Activated CD8-positive, alpha-beta memory T cell treated with anti-CD3 and anti-CD28 coated beads, Interleukin-2, amount 10 ng/mL, durations not matched to agents 7 days and 5 days (primary cell): ENCODE measurements at regions not wholly inside any gene's neighbourhood (a gene's known extent, or its start where the extent isn't known, plus 50 kb on each side); places are given as distances from the start of the nearest gene placed in this dataset.

Experiments used
- ATAC-seq: fragments of 150-1000 bp; cut with Tn5 transposase; one replicate; pipeline ENCODE4 v1.10.0; 2021; ENCODE audit warnings: moderate library complexity
- CTCF ChIA-PET: fragments of 350-600 bp; sonication (Branson Sonifier 250); formaldehyde crosslinking; loops from one replicate; lab custom pipeline; 2021; ENCODE audit warnings: antibody characterized with exemption; lab: Charles Lee
- DNase-seq: peaks from one replicate; pipeline ENCODE4 v3.0.0-alpha.2; 2020
- H3K27ac Mint-ChIP-seq: one replicate; pipeline ENCODE4 v1.8.0; 2021; ENCODE audit warnings: mild to moderate bottlenecking, mixed read lengths
- H3K27me3 Mint-ChIP-seq: one replicate; pipeline ENCODE4 v1.8.0; 2021; ENCODE audit warnings: mixed read lengths
- H3K36me3 Mint-ChIP-seq: one replicate; pipeline ENCODE4 v1.8.0; 2021; ENCODE audit warnings: mild to moderate bottlenecking, mixed read lengths
- H3K4me1 Mint-ChIP-seq: one replicate; pipeline ENCODE4 v1.8.0; 2021; ENCODE audit warnings: mixed read lengths
- H3K4me3 Mint-ChIP-seq: one replicate; pipeline ENCODE4 v1.8.0; 2021; ENCODE audit warnings: mild to moderate bottlenecking, moderate library complexity, mixed read lengths
- H3K9me3 Mint-ChIP-seq: one replicate; pipeline ENCODE4 v1.8.0; 2022; ENCODE audit warnings: low read depth, mixed read lengths

GRCh38 chr13:33999811-34000605 is 182.1 kb downstream of the RFC3 start:
- CTCF ChIA-PET, result no interaction called here

DNA sequence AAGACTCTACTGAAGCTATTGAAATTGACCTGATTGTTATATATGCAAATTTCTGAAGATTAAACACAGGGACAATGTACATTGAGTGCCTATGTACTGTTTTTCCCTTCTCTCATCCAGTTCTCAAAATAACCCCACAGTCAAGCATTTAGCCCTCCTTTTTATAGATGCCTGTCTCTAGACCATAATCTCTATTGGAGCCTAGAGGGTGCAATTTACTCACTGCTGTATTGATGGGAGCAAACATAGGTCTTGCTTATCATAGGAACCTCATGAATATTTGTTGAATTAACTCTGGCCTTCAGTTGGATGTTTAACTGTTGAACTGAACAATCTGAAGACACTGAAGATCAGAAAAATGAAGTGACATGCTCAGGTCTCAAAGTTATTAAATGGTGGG is 183.0 kb downstream of the RFC3 start:
- DNase-seq (no peak), ATAC-seq (no peak)
- Mint-ChIP-seq H3K27ac (no peak overlapping the region), H3K4me1 (no peaks in the 10 kb centered on the region), H3K27me3 (no peaks in the 10 kb centered on the region), H3K36me3 (no peaks in the 10 kb centered on the region), H3K9me3 (no peaks in the 10 kb centered on the region), H3K4me3 (no peak overlapping the region)
- CTCF ChIA-PET, result no interaction called here

More at GRCh38 chr13:33999811-34000605, 182.1 kb downstream of the RFC3 start:
- H3K27me3 Mint-ChIP-seq, result no peaks in the 10 kb centered on the region
- H3K4me3 Mint-ChIP-seq, result no peak overlapping the region
- no peaks in the 10 kb centered on the region for H3K36me3 Mint-ChIP-seq
- no peak overlapping the region for H3K27ac Mint-ChIP-seq
- ATAC-seq, result no peak
- no peaks in the 10 kb centered on the region for H3K9me3 Mint-ChIP-seq
- DNase-seq, result no peak
- no peaks in the 10 kb centered on the region for H3K4me1 Mint-ChIP-seq

- no peaks in the 10 kb centered on the region for H3K9me3 Mint-ChIP-seq
- H3K4me3 Mint-ChIP-seq, result no peak overlapping the region
- CTCF ChIA-PET, result no interaction called here
- ATAC-seq, result no peak
- no peaks in the 10 kb centered on the region for H3K27me3 Mint-ChIP-seq
- H3K27ac Mint-ChIP-seq, result no peak overlapping the region
- no peaks in the 10 kb centered on the region for H3K4me1 Mint-ChIP-seq
- no peaks in the 10 kb centered on the region for H3K36me3 Mint-ChIP-seq
- no peak for DNase-seq
These were observed 183.4 kb downstream of the RFC3 start for GRCh38 chr13:34001389-34001788.

DNA sequence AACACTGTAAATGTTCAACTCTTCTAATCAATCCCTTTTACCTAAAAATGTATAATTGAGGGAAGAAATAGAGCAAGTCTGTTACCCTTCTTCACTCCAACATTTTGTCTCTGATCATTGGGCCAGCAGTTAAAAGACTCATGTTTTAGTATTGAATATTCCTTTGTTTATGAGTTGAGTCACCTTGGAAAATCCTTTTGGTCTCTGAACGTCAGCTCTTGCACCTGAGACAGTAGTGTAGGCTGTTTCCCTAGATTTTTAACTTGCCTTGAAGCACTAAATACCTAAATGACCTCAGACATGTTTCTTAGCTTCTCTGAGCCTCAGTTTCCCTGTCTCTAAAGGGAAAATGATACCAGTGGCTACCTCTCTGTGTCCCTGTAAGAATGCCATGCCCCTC is 184.2 kb downstream of the RFC3 start:
- no peak overlapping the region for H3K27ac Mint-ChIP-seq
- H3K4me3 Mint-ChIP-seq, result no peak overlapping the region
- CTCF ChIA-PET, result no interaction called here
- no peaks in the 10 kb centered on the region for H3K27me3 Mint-ChIP-seq
- H3K4me1 Mint-ChIP-seq, result no peaks in the 10 kb centered on the region
- H3K9me3 Mint-ChIP-seq, result no peaks in the 10 kb centered on the region
- no peaks in the 10 kb centered on the region for H3K36me3 Mint-ChIP-seq
- ATAC-seq, result no peak
- no peak for DNase-seq

DNA sequence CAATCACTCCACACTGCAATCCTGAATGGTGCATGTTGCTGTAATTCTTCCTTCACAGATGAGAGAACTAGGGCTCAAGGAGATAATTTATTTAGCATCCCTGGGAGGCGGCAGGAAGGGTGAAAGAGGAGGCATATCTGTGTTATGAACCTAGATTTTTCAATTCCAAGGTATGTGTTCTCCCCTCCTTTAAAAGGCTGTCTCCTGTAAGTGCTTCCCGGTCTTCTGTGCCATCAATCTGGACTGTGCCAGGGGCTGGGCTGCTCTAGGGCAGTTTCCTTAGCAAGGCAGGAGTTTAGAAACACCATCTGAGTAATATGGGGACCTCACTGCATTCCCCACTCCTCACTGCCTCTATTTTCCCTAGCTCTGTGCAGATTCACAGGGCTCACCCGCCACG is 185.0 kb downstream of the RFC3 start:
- Mint-ChIP-seq H3K4me3 (no peak overlapping the region), H3K9me3 (no peaks in the 10 kb centered on the region), H3K27ac (no peak overlapping the region)

GRCh38 chr13:34003656-34004055 is 185.7 kb downstream of the RFC3 start:
- H3K4me1 Mint-ChIP-seq, result no peaks in the 10 kb centered on the region
- CTCF ChIA-PET, result no interaction called here
- no peak for DNase-seq
- H3K4me3 Mint-ChIP-seq, result no peak overlapping the region
- no peaks in the 10 kb centered on the region for H3K27me3 Mint-ChIP-seq
- H3K27ac Mint-ChIP-seq, result no peak overlapping the region
- H3K9me3 Mint-ChIP-seq, result no peaks in the 10 kb centered on the region
- no peaks in the 10 kb centered on the region for H3K36me3 Mint-ChIP-seq
- no peak for ATAC-seq

More for the DNA sequence above, 185.0 kb downstream of the RFC3 start:
- CTCF ChIA-PET, result no interaction called here
- H3K36me3 Mint-ChIP-seq, result no peaks in the 10 kb centered on the region
- no peak for DNase-seq
- H3K4me1 Mint-ChIP-seq, result no peaks in the 10 kb centered on the region
- no peaks in the 10 kb centered on the region for H3K27me3 Mint-ChIP-seq
- ATAC-seq, result no peak

DNA sequence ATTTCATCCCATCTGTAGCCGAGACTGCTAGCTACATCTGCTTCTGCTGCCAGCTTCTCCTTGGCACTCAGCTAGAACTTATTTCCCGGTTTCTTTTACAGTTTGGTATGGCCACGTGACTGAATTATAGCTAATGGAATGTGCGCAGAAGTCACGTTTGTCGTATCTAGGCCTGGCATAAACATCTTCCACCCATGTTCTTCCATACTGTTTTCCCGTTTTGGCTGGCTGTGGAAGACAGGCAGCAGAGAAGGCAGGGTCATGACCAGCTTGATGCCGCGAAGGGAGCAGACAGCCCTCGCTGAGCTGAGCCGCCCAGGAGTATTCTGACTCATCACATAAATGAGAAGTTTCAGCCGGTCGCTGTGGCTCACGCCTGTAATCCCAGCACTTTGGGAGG is 186.7 kb downstream of the RFC3 start:
- H3K27ac Mint-ChIP-seq, result no peak overlapping the region
- H3K4me3 Mint-ChIP-seq, result no peak overlapping the region
- no peak for ATAC-seq
- CTCF ChIA-PET, result no interaction called here
- H3K9me3 Mint-ChIP-seq, result no peaks in the 10 kb centered on the region
- no peaks in the 10 kb centered on the region for H3K36me3 Mint-ChIP-seq
- no peaks in the 10 kb centered on the region for H3K4me1 Mint-ChIP-seq
- H3K27me3 Mint-ChIP-seq, result no peaks in the 10 kb centered on the region
- no peak for DNase-seq

GRCh38 chr13:34006011-34006410 is 188.1 kb downstream of the RFC3 start:
- no peak overlapping the region for H3K4me3 Mint-ChIP-seq
- H3K4me1 Mint-ChIP-seq, result no peaks in the 10 kb centered on the region
- no peak overlapping the region for H3K27ac Mint-ChIP-seq
- no peaks in the 10 kb centered on the region for H3K9me3 Mint-ChIP-seq
- no peaks in the 10 kb centered on the region for H3K27me3 Mint-ChIP-seq
- CTCF ChIA-PET, result no interaction called here
- H3K36me3 Mint-ChIP-seq, result no peaks in the 10 kb centered on the region
- DNase-seq (no peak), ATAC-seq (no peak)

DNA sequence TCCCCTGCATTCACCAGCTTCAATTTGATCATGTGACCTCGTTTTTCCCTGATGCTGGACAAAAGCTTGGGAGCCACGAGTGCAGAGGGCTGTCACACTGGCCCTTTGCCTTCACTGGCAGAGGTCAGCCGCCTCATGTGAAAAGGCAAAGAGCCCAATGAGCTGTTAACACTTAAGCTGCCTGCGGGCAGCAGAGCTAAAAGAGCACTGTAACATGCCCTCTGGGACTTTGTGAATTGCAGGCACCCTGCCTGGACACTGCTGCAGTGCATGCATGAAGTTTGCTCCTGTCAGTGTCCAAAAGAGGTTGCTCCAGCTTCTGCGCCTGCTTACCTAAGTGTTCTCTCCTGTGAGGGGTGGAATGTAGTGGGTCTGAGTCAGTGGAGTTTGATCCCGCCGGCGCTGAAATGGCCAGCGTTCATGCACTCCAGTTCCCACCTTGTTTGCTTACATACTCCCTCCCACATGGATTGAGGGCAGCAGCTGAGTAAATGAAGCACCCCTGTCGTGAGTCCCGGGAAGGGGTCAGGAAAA is 193.7 kb downstream of the RFC3 start:
- no peaks in the 10 kb centered on the region for H3K36me3 Mint-ChIP-seq
- CTCF ChIA-PET, result no interaction called here
- no peaks in the 10 kb centered on the region for H3K4me1 Mint-ChIP-seq
- peaks cover 6% of the 10 kb centered on the region for H3K27me3 Mint-ChIP-seq
- DNase-seq (no peak), ATAC-seq (no peak)
- no peak overlapping the region for H3K27ac Mint-ChIP-seq
- no peaks in the 10 kb centered on the region for H3K9me3 Mint-ChIP-seq
- H3K4me3 Mint-ChIP-seq, result no peak overlapping the region

- Mint-ChIP-seq H3K27ac (no peak overlapping the region), H3K4me3 (no peak overlapping the region), H3K27me3 (peaks cover 6% of the 10 kb centered on the region), H3K36me3 (no peaks in the 10 kb centered on the region), H3K9me3 (no peaks in the 10 kb centered on the region), H3K4me1 (no peaks in the 10 kb centered on the region)
- CTCF ChIA-PET, result no interaction called here
- DNase-seq (no peak), ATAC-seq (no peak)
These were observed 194.4 kb downstream of the RFC3 start for GRCh38 chr13:34012382-34012781.

GRCh38 chr13:34013061-34013460 is 195.1 kb downstream of the RFC3 start:
- ATAC-seq (no peak), DNase-seq (no peak)
- Mint-ChIP-seq H3K4me1 (no peaks in the 10 kb centered on the region), H3K4me3 (no peak overlapping the region), H3K9me3 (no peaks in the 10 kb centered on the region), H3K27ac (no peak overlapping the region), H3K27me3 (peaks cover 6% of the 10 kb centered on the region), H3K36me3 (no peaks in the 10 kb centered on the region)
- CTCF ChIA-PET, result no interaction called here

DNA sequence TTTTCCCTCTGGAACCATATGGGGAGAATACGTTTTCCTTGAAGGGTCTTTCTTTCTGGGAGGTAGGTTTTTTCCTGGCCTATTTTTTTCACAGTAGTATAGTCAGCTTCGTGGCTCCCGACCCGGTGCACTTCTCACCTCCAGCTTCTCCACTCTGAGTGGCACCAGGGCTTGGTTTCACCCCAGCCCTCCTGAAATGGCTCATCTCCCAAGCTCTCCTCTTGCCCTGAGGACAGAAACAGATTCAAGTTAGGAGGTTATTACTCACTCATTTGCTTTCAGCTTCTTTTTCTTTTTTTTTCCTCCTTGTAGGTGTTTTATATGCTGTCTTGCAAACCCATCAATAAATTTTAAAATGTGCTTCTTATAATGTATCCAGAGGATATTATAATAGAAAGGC is 199.3 kb downstream of the RFC3 start:
- no peak for DNase-seq
- Mint-ChIP-seq H3K9me3 (peaks cover 5% of the 10 kb centered on the region), H3K27ac (no peak overlapping the region), H3K27me3 (peaks cover 10% of the 10 kb centered on the region), H3K36me3 (no peaks in the 10 kb centered on the region), H3K4me1 (no peaks in the 10 kb centered on the region), H3K4me3 (no peak overlapping the region)
- CTCF ChIA-PET, result no interaction called here
- no peak for ATAC-seq

- H3K4me1 Mint-ChIP-seq, result no peaks in the 10 kb centered on the region
- no peak for DNase-seq
- peaks cover 7% of the 10 kb centered on the region for H3K27me3 Mint-ChIP-seq
- peaks cover 5% of the 10 kb centered on the region for H3K9me3 Mint-ChIP-seq
- CTCF ChIA-PET, result no interaction called here
- no peak for ATAC-seq
- no peak overlapping the region for H3K4me3 Mint-ChIP-seq
- H3K27ac Mint-ChIP-seq, result no peak overlapping the region
- no peaks in the 10 kb centered on the region for H3K36me3 Mint-ChIP-seq
These were observed 201.9 kb downstream of the RFC3 start for GRCh38 chr13:34019870-34020269.

GRCh38 chr13:34020388-34020787 is 202.4 kb downstream of the RFC3 start:
- ATAC-seq (no peak), DNase-seq (no peak)
- H3K4me3 Mint-ChIP-seq, result no peak overlapping the region
- peaks cover 7% of the 10 kb centered on the region for H3K27me3 Mint-ChIP-seq
- no peak overlapping the region for H3K27ac Mint-ChIP-seq
- no peaks in the 10 kb centered on the region for H3K4me1 Mint-ChIP-seq
- peaks cover 5% of the 10 kb centered on the region for H3K9me3 Mint-ChIP-seq
- CTCF ChIA-PET, result no interaction called here
- no peaks in the 10 kb centered on the region for H3K36me3 Mint-ChIP-seq
